Mesendoderm (in vitro differentiated cells): ENCODE measurements at regions not wholly inside any gene's neighbourhood (a gene's known extent, or its start where the extent isn't known, plus 50 kb on each side); places are given as distances from the start of the nearest gene placed in this dataset.

Experiments
- DNase-seq: peaks from one replicate; pipeline ENCODE4 v3.0.0; 2013
- H2AK5ac ChIP-seq: 2 replicates; pipeline ENCODE4 v1.6.1; 2013; ENCODE audit warnings: low read length, inconsistent platforms
- H2BK120ac ChIP-seq: 2 replicates; pipeline ENCODE4 v1.6.1; 2013; ENCODE audit warnings: low read depth, mild to moderate bottlenecking, low read length, moderate library complexity, mixed read lengths
- H2BK15ac ChIP-seq: replicated peaks from 2 replicates; pipeline ENCODE4 v1.6.1; 2013; ENCODE audit warnings: low read depth, mild to moderate bottlenecking, moderate library complexity
- H2BK5ac ChIP-seq: 2 replicates; pipeline ENCODE4 v1.6.1; 2013; ENCODE audit warnings: low read length, inconsistent platforms
- H3K18ac ChIP-seq: 2 replicates; pipeline ENCODE4 v1.6.1; 2013; ENCODE audit warnings: mild to moderate bottlenecking, low read length, mixed read lengths
- H3K23ac ChIP-seq: one replicate; pipeline ENCODE4 v1.6.1; 2013; ENCODE audit warnings: low read length
- H3K27ac ChIP-seq: 2 replicates; pipeline ENCODE4 v1.5.1; 2013; ENCODE audit warnings: low read depth, mild to moderate bottlenecking, inconsistent platforms, low read length, moderate library complexity
- H3K27me3 ChIP-seq: 2 replicates; pipeline ENCODE4 v1.6.1; 2013; ENCODE audit warnings: low read length, control low read depth, mild to moderate bottlenecking, inconsistent platforms; ENCODE audit not compliant: insufficient read depth, poor library complexity
- H3K36me3 ChIP-seq: 2 replicates; pipeline ENCODE4 v1.6.1; 2013; ENCODE audit warnings: low read length, inconsistent platforms; ENCODE audit not compliant: control insufficient read depth, insufficient read depth
- H3K4ac ChIP-seq: one replicate; pipeline ENCODE4 v1.6.1; 2013; ENCODE audit warnings: low read depth, mild to moderate bottlenecking, low read length, moderate library complexity
- H3K4me1 ChIP-seq: 2 replicates; pipeline ENCODE4 v1.6.1; 2013; ENCODE audit warnings: low read depth, low read length, inconsistent platforms; ENCODE audit not compliant: control insufficient read depth
- H3K4me2 ChIP-seq: 2 replicates; pipeline ENCODE4 v1.6.1; 2013; ENCODE audit warnings: low read length
- H3K4me3 ChIP-seq: 2 replicates; pipeline ENCODE4 v1.5.1; 2013; ENCODE audit warnings: mild to moderate bottlenecking, low read length
- H3K56ac ChIP-seq: one replicate; pipeline ENCODE4 v1.6.1; 2013; ENCODE audit warnings: low read length
- H3K79me1 ChIP-seq: 2 replicates; pipeline ENCODE4 v1.6.1; 2013; ENCODE audit warnings: low read length, inconsistent platforms
- H3K79me2 ChIP-seq: 2 replicates; pipeline ENCODE4 v1.6.1; 2013; ENCODE audit warnings: mild to moderate bottlenecking, low read length; ENCODE audit not compliant: control insufficient read depth, insufficient read depth
- H3K9ac ChIP-seq: 2 replicates; pipeline ENCODE4 v1.6.1; 2013; ENCODE audit warnings: low read length, inconsistent platforms
- H4K5ac ChIP-seq: one replicate; pipeline ENCODE4 v1.6.1; 2013; ENCODE audit warnings: low read length
- H4K8ac ChIP-seq: one replicate; pipeline ENCODE4 v1.6.1; 2013; ENCODE audit warnings: low read depth, mild to moderate bottlenecking, control low read depth, low read length, moderate library complexity
- WGBS: extraction: QIAGEN DNeasy Blood & Tissue Kit; methylation state at CpG from one replicate; pipeline ENCODE4 v1.1.7; 2013; ENCODE audit warnings: low lambda C conversion rate, missing lambda C conversion rate; ENCODE audit not compliant: insufficient coverage; ENCODE audit errors: extremely low coverage; 5-methylcytosine and 5-hydroxymethylcytosine counted together

DNA sequence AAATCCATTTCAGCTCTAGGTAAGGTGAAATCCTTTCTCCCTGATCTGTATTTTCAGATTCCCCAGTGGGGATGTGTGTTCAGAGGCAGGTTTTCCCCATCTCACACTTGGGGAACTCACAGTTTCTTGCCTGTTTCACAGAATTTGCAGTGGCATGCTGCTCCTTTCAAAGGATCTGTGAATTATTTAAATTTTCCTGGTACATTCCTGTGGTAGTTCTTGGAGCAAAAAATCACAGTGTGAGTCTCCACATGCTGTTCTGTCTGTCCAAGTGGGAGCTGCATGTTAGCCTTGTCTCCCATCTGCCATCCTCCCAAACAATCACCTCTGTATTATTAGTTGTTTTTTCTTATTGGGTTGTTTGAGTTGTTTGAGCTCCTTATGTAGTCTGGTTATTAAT is 372.9 kb downstream of the ARL6IP6 start:
- H3K9ac ChIP-seq: no peak overlapping the region

DNA sequence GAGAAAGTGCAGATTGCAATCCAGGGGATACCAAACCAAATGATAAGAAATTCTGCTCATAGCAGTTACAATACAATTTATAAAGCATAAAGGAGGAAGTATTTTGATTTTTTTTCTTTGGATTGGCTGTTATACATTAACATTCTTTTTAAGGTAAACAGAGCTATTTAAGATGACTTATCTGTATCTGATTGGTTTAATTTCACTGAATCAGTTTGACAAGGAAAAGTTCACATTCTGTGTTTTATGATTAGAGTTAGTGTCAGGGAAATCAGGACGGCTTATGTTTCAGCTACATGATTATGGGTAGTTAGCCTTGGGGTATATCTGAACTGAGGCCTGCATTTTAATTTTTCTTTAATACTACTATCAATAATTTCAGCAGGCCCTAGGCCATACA is 360.9 kb downstream of the ARL6IP6 start:
- no peak overlapping the region for H3K4ac ChIP-seq

More for the DNA sequence above, 372.9 kb downstream of the ARL6IP6 start:
- no peak overlapping the region for H2AK5ac ChIP-seq
- no peaks in the 10 kb centered on the region for H3K79me2 ChIP-seq
- DNase-seq: peak; percentile 39
- H3K4ac ChIP-seq: no peak overlapping the region
- no peaks in the 10 kb centered on the region for H3K36me3 ChIP-seq
- no peak overlapping the region for H2BK5ac ChIP-seq
- H3K23ac ChIP-seq: no peak overlapping the region
- H4K8ac ChIP-seq: no peak overlapping the region
- no peak overlapping the region for H4K5ac ChIP-seq
- H3K4me2 ChIP-seq: no peak overlapping the region
- H2BK120ac ChIP-seq: no peak overlapping the region
- no peak overlapping the region for H3K56ac ChIP-seq
- H2BK15ac ChIP-seq: no peak overlapping the region
- H3K79me1 ChIP-seq: no peaks in the 10 kb centered on the region
- H3K4me3 ChIP-seq: no peak overlapping the region
- H3K27me3 ChIP-seq: no peaks in the 10 kb centered on the region
- peaks cover 2% of the 10 kb centered on the region for H3K4me1 ChIP-seq
- H3K27ac ChIP-seq: no peak overlapping the region
- H3K18ac ChIP-seq: no peak overlapping the region

DNA sequence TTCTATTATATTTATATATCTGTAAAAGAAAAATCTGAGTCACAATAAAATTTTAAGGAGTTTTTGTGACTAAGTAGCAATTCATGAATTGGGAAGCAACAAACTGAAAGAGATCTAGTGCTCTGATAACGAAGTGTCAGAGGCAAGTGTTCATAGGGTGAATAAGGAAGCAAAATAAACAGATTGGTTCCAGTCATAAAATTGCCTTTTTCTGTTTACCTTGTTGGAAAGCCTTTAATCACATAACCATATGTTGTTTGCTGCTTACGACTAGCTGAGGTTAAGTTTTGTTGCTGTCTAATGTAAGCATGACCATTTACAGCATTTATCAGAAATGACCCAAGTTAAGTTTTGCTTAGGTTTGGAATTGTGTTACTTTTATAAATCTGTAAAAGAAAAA is 358.9 kb downstream of the ARL6IP6 start:
- Histone ChIP-seq H4K8ac (no peak overlapping the region), H4K5ac (no peak overlapping the region), H2BK15ac (no peak overlapping the region), H3K4me2 (no peak overlapping the region), H3K36me3 (no peaks in the 10 kb centered on the region), H3K9ac (no peak overlapping the region), H3K4me3 (no peak overlapping the region), H3K56ac (no peak overlapping the region), H3K4me1 (no peaks in the 10 kb centered on the region), H3K18ac (no peak overlapping the region), H3K27me3 (no peaks in the 10 kb centered on the region), H2BK5ac (no peak overlapping the region), H3K79me1 (no peaks in the 10 kb centered on the region), H3K79me2 (no peaks in the 10 kb centered on the region), H3K4ac (no peak overlapping the region), H3K23ac (no peak overlapping the region), H2AK5ac (no peak overlapping the region), H3K27ac (no peak overlapping the region), H2BK120ac (no peak overlapping the region)
- DNase-seq: no peak
- no CpG with 5 or more reads among the region's 2 CpGs for WGBS

More for the DNA sequence above, 360.9 kb downstream of the ARL6IP6 start:
- Histone ChIP-seq H3K18ac (no peak overlapping the region), H3K79me2 (no peaks in the 10 kb centered on the region), H3K56ac (no peak overlapping the region), H3K79me1 (no peaks in the 10 kb centered on the region), H4K8ac (no peak overlapping the region), H3K23ac (no peak overlapping the region), H4K5ac (no peak overlapping the region), H3K27ac (no peak overlapping the region), H3K4me2 (no peak overlapping the region), H3K4me3 (no peak overlapping the region), H3K36me3 (no peaks in the 10 kb centered on the region), H3K4me1 (no peaks in the 10 kb centered on the region), H2BK5ac (no peak overlapping the region), H2BK120ac (no peak overlapping the region), H3K27me3 (no peaks in the 10 kb centered on the region), H3K9ac (no peak overlapping the region), H2BK15ac (no peak overlapping the region), H2AK5ac (no peak overlapping the region)
- WGBS: no CpG with 5 or more reads among the region's 1 CpG
- DNase-seq: no peak

DNA sequence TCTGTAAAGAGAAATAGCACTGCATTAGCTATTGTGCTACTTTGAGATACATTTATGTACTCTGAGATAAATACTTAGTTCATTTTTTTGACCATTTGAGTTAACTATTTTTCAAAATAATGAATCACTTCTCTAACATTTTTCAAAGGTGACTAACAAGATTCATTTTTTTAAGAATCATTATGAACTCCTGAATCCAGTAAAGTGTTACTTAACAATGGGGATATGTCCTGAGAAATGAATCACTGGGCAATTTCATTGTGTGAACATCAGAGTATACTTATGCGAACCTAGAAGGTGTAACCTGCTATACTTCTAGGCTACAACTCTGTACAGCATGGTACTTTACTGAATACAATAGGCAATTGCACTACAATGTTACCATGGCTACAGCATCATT is 355.8 kb downstream of the ARL6IP6 start:
- Histone ChIP-seq H4K5ac (no peak overlapping the region), H3K36me3 (no peaks in the 10 kb centered on the region), H2BK15ac (no peak overlapping the region), H3K23ac (no peak overlapping the region), H3K4ac (no peak overlapping the region), H4K8ac (no peak overlapping the region), H3K18ac (no peak overlapping the region), H2BK5ac (no peak overlapping the region), H3K9ac (no peak overlapping the region), H3K27me3 (no peaks in the 10 kb centered on the region), H3K79me2 (no peaks in the 10 kb centered on the region), H3K79me1 (no peaks in the 10 kb centered on the region), H3K4me2 (no peak overlapping the region), H3K56ac (no peak overlapping the region), H3K4me1 (no peaks in the 10 kb centered on the region), H3K27ac (no peak overlapping the region), H3K4me3 (no peak overlapping the region), H2BK120ac (no peak overlapping the region), H2AK5ac (no peak overlapping the region)
- DNase-seq: no peak
- WGBS: no CpG with 5 or more reads among the region's 1 CpG

DNA sequence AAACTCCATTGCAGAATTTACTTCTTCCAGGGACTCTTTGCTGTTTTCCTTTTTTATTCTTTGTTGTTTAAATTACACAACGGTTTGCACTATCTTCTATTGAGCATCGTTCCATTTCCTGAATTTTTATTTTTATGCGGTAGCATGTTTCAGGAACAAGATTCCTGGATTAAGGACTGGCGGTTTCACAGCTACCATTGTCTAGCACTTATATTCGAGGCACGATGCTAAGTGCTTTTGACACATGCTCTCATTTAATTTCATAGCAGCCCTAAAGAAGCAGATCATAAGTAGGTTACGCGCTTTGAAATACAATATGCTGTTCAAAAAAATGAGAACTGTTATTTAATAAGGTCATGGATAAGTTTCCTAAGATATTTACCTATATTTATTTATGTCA is 354.4 kb downstream of the ARL6IP6 start:
- no peak overlapping the region for H3K9ac ChIP-seq

DNA sequence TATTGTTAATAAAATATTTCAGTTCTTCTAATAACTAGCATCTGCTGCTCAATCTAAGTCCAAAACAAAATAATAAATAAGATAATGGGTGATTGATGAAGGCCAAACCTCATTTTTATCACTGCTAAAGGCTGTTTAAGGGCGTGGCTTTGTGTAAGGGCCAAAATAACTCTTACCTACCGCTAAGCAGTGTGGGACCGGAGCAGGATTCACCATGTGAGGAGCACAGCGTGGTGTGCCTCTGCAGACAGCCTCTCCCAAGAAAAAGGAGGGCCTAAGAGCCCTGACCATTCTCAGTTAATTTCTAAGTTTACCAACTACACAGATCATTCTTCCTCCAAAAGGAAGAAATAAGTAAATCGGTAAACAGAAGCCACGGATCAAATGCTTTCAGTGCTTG is 353.7 kb downstream of the ARL6IP6 start:
- H3K4me3 ChIP-seq: no peak overlapping the region
- H3K18ac ChIP-seq: no peak overlapping the region
- H4K8ac ChIP-seq: no peak overlapping the region
- no peaks in the 10 kb centered on the region for H3K79me1 ChIP-seq
- H3K27ac ChIP-seq: no peak overlapping the region
- no peak for DNase-seq
- H3K27me3 ChIP-seq: no peaks in the 10 kb centered on the region
- H3K9ac ChIP-seq: no peak overlapping the region
- no peak overlapping the region for H4K5ac ChIP-seq
- no CpG with 5 or more reads among the region's 6 CpGs for WGBS
- H2BK5ac ChIP-seq: no peak overlapping the region
- no peak overlapping the region for H3K4ac ChIP-seq
- H2BK120ac ChIP-seq: no peak overlapping the region
- H2BK15ac ChIP-seq: no peak overlapping the region
- no peak overlapping the region for H2AK5ac ChIP-seq
- H3K79me2 ChIP-seq: no peaks in the 10 kb centered on the region
- no peaks in the 10 kb centered on the region for H3K36me3 ChIP-seq
- H3K56ac ChIP-seq: no peak overlapping the region
- no peak overlapping the region for H3K4me2 ChIP-seq
- H3K4me1 ChIP-seq: no peaks in the 10 kb centered on the region
- no peak overlapping the region for H3K23ac ChIP-seq

More for the DNA sequence above, 354.4 kb downstream of the ARL6IP6 start:
- no peak overlapping the region for H4K8ac ChIP-seq
- no peaks in the 10 kb centered on the region for H3K79me2 ChIP-seq
- no peak for DNase-seq
- no peak overlapping the region for H3K23ac ChIP-seq
- H3K4me2 ChIP-seq: no peak overlapping the region
- no peak overlapping the region for H2BK120ac ChIP-seq
- no peak overlapping the region for H3K27ac ChIP-seq
- H3K36me3 ChIP-seq: no peaks in the 10 kb centered on the region
- no peak overlapping the region for H3K56ac ChIP-seq
- H3K4me3 ChIP-seq: no peak overlapping the region
- no peak overlapping the region for H4K5ac ChIP-seq
- no peaks in the 10 kb centered on the region for H3K79me1 ChIP-seq
- H2BK5ac ChIP-seq: no peak overlapping the region
- no peaks in the 10 kb centered on the region for H3K27me3 ChIP-seq
- no peaks in the 10 kb centered on the region for H3K4me1 ChIP-seq
- WGBS: no CpG with 5 or more reads among the region's 8 CpGs
- no peak overlapping the region for H3K18ac ChIP-seq
- no peak overlapping the region for H3K4ac ChIP-seq
- no peak overlapping the region for H2AK5ac ChIP-seq
- no peak overlapping the region for H2BK15ac ChIP-seq
